Sigmoid colon (tissue), 6 donors: ENCODE measurements at regions not wholly inside any gene's neighbourhood (a gene's known extent, or its start where the extent isn't known, plus 50 kb on each side); places are given as distances from the start of the nearest gene placed in this dataset.

Experiments
- DNase-seq: peaks from one replicate; pipeline ENCODE4 v3.0.0-alpha.2; 2019
- H3K27ac ChIP-seq, 4 donors: fragments of 200-600 bp; sonication (generic); one replicate each; pipeline ENCODE4 v1.5.1; 2016 to 2019; ENCODE audit warnings: mild to moderate bottlenecking in 1 of 4
- H3K27me3 ChIP-seq, 3 donors: fragments of 200-600 bp; sonication (generic); one replicate each; pipeline ENCODE4 v1.5.1; 2019; ENCODE audit warnings: mild to moderate bottlenecking in 1 of 3
- H3K36me3 ChIP-seq, 4 donors: fragments of 200-600 bp; sonication (generic); one replicate each; pipeline ENCODE4 v1.5.1; 2016 to 2019
- H3K4me1 ChIP-seq, 4 donors: fragments of 200-600 bp; sonication (generic); one replicate each; pipeline ENCODE4 v1.5.1; 2017 to 2019
- H3K4me3 ChIP-seq, 4 donors: fragments of 200-600 bp; sonication (generic); one replicate each; pipeline ENCODE4 v1.5.1; 2017 to 2019; ENCODE audit warnings: mild to moderate bottlenecking in 2 of 4, moderate library complexity in 1 of 4
- H3K9me3 ChIP-seq, 4 donors: fragments of 200-600 bp in 3 of 4; sonication (generic) in 3 of 4; one replicate each; pipeline versions ENCODE4 v1.5.1 to v1.6.1; 2013 to 2019
- EP300 ChIP-seq, 4 donors: sonication (generic); formaldehyde crosslinking; IDR thresholded peaks; one replicate each; pipeline ENCODE4 v1.6.1; 2017; ENCODE audit warnings: antibody characterized with exemption in 4 of 4
- POLR2A ChIP-seq, 2 donors: fragments of 450-650 bp; IDR thresholded peaks; one replicate each; pipeline ENCODE4 v1.6.1; 2016; ENCODE audit warnings: antibody characterized with exemption in 2 of 2, mild to moderate bottlenecking in 2 of 2, moderate library complexity in 2 of 2
- POLR2AphosphoS5 ChIP-seq, 4 donors: sonication (generic); formaldehyde crosslinking; IDR thresholded peaks; one replicate each; pipeline ENCODE4 v1.6.1; 2017; ENCODE audit warnings: antibody characterized with exemption in 4 of 4
- WGBS, 2 donors: extraction: QIAGEN DNeasy Blood & Tissue Kit; methylation state at CpG; one replicate each; pipeline ENCODE4 v1.1.7; 2013; 5-methylcytosine and 5-hydroxymethylcytosine counted together
- intact Hi-C: fragments of 100-400 bp; cut with DNase I; formaldehyde crosslinking; loops from one replicate; pipeline ENCODE4 v1.15.1; 2023
- TF ChIP-seq, protein P1 (sequence below), 4 experiments: fragments of 450-650 bp in 3 of 4; fragments of 200-600 bp in 1 of 4; IDR thresholded peaks; one replicate each; pipeline ENCODE4 v1.5.1; 2016 to 2019; ENCODE audit warnings: antibody characterized with exemption in 4 of 4, mild to moderate bottlenecking in 3 of 4, moderate library complexity in 2 of 4
- donor health status: healthy with polysubstance abuse.
- donor health status: healthy.

DNA sequence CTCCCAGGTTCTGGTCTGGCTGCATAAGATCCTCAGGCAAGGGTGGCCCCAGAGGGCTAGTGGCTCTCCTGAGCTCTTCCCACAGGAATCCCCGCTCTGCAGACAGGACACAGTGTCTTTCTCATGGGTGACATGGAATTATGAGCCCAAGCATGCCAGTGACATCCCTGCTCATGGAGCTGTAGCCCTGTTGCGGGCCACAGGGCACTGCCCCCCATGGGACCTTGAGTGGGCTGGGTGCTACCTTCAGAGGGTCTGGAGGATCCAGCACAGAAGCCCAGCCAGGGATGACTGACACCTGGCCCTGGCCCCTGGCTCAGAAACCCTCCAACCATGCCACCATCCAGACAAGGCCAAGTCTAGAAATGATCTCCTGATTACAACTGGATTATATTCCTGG, 657.5 kb upstream of the DEFB115 start:
- no peak for DNase-seq
- TF ChIP-seq POLR2AphosphoS5 (IDR thresholded peaks at IDR 0.05) = no peak
- no peak for TF ChIP-seq EP300 (IDR thresholded peaks at IDR 0.05)
- TF ChIP-seq, protein P1, sequence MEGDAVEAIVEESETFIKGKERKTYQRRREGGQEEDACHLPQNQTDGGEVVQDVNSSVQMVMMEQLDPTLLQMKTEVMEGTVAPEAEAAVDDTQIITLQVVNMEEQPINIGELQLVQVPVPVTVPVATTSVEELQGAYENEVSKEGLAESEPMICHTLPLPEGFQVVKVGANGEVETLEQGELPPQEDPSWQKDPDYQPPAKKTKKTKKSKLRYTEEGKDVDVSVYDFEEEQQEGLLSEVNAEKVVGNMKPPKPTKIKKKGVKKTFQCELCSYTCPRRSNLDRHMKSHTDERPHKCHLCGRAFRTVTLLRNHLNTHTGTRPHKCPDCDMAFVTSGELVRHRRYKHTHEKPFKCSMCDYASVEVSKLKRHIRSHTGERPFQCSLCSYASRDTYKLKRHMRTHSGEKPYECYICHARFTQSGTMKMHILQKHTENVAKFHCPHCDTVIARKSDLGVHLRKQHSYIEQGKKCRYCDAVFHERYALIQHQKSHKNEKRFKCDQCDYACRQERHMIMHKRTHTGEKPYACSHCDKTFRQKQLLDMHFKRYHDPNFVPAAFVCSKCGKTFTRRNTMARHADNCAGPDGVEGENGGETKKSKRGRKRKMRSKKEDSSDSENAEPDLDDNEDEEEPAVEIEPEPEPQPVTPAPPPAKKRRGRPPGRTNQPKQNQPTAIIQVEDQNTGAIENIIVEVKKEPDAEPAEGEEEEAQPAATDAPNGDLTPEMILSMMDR (IDR thresholded peaks at IDR 0.05) = no peak
- no peak for TF ChIP-seq POLR2A (IDR thresholded peaks at IDR 0.05)
- WGBS, 2 donors = 76 to 83% methylated on average over 2 of the region's 2 CpGs

DNA sequence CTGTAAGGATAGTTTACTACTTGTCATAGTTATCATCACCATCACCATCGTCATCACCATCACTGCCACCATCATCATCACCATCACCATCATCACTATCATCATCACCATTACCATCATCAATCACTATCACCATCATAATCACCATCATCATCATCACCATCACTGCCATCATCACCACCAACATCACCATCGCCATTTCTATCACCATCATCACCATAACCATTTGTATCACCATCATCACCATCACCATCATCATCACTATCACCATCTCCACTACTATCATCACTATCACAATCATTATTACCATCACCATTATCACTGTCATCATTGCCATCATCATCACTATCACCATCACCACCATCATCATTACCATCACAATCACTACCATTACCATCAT, 655.5 kb upstream of the DEFB115 start:
- no peaks in the 10 kb centered on the region for H3K36me3 ChIP-seq
- no peak overlapping the region for H3K27ac ChIP-seq
- H3K9me3 ChIP-seq = peaks cover 0 to 6% (median 2%) of the 10 kb centered on the region in 4 donors
- DNase-seq = no peak
- no peaks in the 10 kb centered on the region for H3K27me3 ChIP-seq
- H3K4me3 ChIP-seq = no peak overlapping the region
- no peaks in the 10 kb centered on the region for H3K4me1 ChIP-seq
- no peak for TF ChIP-seq POLR2AphosphoS5 (IDR thresholded peaks at IDR 0.05)
- TF ChIP-seq EP300 (IDR thresholded peaks at IDR 0.05) = no peak
- TF ChIP-seq, protein P1 (IDR thresholded peaks at IDR 0.05) = no peak
- no peak for TF ChIP-seq POLR2A (IDR thresholded peaks at IDR 0.05)
- 64 to 71% methylated on average over 2 of the region's 2 CpGs for WGBS, 2 donors
- intact Hi-C loops = no loop called here

More for the DNA sequence above, 657.5 kb upstream of the DEFB115 start:
- no peaks in the 10 kb centered on the region for H3K36me3 ChIP-seq
- intact Hi-C loops = no loop called here
- H3K4me1 ChIP-seq = no peaks in the 10 kb centered on the region
- no peaks in the 10 kb centered on the region for H3K9me3 ChIP-seq
- no peak overlapping the region for H3K4me3 ChIP-seq
- H3K27ac ChIP-seq = no peak overlapping the region
- no peaks in the 10 kb centered on the region for H3K27me3 ChIP-seq

DNA sequence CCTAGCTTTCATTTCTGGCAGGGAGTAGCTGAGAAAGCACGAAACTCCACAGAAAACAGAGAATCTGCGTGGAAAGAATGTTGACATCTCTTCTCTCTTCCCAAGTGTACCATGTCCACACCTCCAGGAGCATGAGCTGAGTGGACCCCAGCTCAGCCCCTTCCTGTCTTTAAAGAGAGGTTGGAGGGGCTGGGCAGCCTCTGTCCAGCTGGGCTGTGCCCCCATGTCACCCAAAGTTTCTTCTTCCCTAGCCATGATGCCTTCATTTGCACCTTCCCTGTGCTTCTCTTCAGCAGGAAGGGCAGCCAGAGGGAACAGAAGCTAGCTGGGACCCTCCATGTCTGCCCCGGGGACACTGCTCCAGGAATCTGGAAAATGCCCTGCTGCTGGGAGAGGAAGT, 655.0 kb upstream of the DEFB115 start:
- Histone ChIP-seq H3K27me3 (no peaks in the 10 kb centered on the region), H3K4me1 (no peaks in the 10 kb centered on the region), H3K36me3 (no peaks in the 10 kb centered on the region), H3K9me3 (peaks cover 0 to 10% (median 2%) of the 10 kb centered on the region in 4 donors), H3K4me3 (no peak overlapping the region), H3K27ac (no peak overlapping the region)
- no peak for DNase-seq
- 74 to 80% methylated on average over 3 of the region's 3 CpGs for WGBS, 2 donors
- TF ChIP-seq POLR2A (IDR thresholded peaks at IDR 0.05) (no peak), POLR2AphosphoS5 (IDR thresholded peaks at IDR 0.05) (no peak)
- TF ChIP-seq, protein P1 (IDR thresholded peaks at IDR 0.05) = no peak
- intact Hi-C loops = no loop called here

DNA sequence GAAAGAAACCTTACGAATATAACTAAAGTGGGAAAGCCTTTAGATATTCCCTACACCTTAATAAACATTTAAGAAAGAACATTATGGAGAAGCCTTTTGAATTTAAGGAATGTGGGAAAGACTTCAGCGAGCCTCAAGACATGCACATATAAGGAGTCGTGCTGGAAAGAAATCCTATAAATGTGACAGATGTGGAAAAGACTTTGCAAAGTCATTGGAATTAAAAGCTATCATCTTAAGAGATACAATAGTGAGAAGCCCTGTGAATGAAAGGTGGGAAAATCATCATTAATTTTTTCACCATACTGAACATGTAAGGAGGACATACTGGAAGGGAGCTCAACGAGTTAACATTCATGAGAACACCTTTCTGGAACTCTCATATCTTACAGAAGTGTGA, 650.5 kb upstream of the DEFB115 start:
- no peak for DNase-seq
- TF ChIP-seq POLR2A (IDR thresholded peaks at IDR 0.05) (no peak), POLR2AphosphoS5 (IDR thresholded peaks at IDR 0.05) (no peak)
- TF ChIP-seq, protein P1 (IDR thresholded peaks at IDR 0.05) = no peak
- Histone ChIP-seq H3K4me1 (peaks cover 0 to 6% (median 0%) of the 10 kb centered on the region in 4 donors), H3K27ac (no peak overlapping the region), H3K4me3 (no peak overlapping the region), H3K9me3 (peaks cover 3 to 10% (median 4%) of the 10 kb centered on the region in 4 donors), H3K36me3 (no peaks in the 10 kb centered on the region), H3K27me3 (no peaks in the 10 kb centered on the region)
- 72 to 76% methylated on average over 4 of the region's 4 CpGs for WGBS, 2 donors
- intact Hi-C loops = no loop called here

DNA sequence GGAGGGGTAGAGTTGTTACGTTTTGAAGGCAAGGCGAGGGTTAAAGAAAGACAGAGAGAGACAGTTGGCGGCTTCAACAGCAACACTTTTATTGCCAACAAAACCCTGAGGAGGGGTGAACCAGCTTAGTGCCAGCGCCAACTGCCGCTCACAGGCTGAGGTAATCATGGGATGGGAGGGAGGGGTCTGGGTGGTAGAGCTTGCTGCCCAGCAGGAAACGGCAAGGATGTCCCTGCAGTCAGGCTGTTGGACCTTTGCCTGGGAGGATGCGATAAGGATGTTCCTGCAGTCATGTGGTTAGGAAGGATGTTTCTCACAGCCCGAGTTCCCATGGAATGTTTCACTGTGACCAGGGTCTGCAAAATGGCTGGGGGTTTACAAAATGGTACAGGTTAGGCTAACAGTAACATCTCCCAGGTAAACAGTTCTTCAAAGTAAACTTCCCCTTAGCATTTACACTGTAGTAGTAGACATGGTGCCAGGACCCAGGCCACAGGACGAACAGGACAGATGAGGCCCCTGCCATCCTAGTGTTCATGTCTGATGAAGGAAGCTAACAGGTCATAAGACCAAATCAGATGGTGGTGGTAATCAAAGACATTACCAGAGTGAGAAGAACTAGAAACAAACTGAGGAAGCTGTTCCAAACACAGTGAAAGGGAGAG, 647.3 kb upstream of the DEFB115 start:
- TF ChIP-seq POLR2A (IDR thresholded peaks at IDR 0.05) = no peak
- TF ChIP-seq POLR2AphosphoS5 (IDR thresholded peaks at IDR 0.05) = no peak
- no peak for TF ChIP-seq EP300 (IDR thresholded peaks at IDR 0.05)
- Histone ChIP-seq H3K27ac (no peak overlapping the region), H3K4me3 (no peak overlapping the region), H3K27me3 (no peaks in the 10 kb centered on the region), H3K4me1 (peaks cover 0 to 7% (median 0%) of the 10 kb centered on the region in 4 donors), H3K9me3 (peaks cover 3 to 10% (median 4%) of the 10 kb centered on the region in 4 donors), H3K36me3 (no peaks in the 10 kb centered on the region)
- no peak for DNase-seq
- intact Hi-C loops = no loop called here
- WGBS, 2 donors = 31 to 58% methylated on average over 9 of the region's 9 CpGs
